Fibroblast of the aortic adventitia (primary cell): ENCODE measurements at regions not wholly inside any gene's neighbourhood (a gene's known extent, or its start where the extent isn't known, plus 50 kb on each side); places are given as distances from the start of the nearest gene placed in this dataset.

Experiments used
- DNase-seq: peaks from one replicate; pipeline ENCODE4 v3.0.0-alpha.2; 2010; ENCODE audit warnings: low read depth
- H3K4me3 ChIP-seq: 2 replicates; pipeline ENCODE4 v1.5.1; 2011; ENCODE audit warnings: low read depth, mild to moderate bottlenecking, control low read depth, low read length, moderate library complexity
- TF ChIP-seq, protein P1 (sequence below): IDR thresholded peaks from 2 replicates; pipeline ENCODE4 v1.5.1; 2011; ENCODE audit warnings: mild to moderate bottlenecking, low read length, control low read depth, inconsistent platforms; ENCODE audit not compliant: insufficient read depth

DNA sequence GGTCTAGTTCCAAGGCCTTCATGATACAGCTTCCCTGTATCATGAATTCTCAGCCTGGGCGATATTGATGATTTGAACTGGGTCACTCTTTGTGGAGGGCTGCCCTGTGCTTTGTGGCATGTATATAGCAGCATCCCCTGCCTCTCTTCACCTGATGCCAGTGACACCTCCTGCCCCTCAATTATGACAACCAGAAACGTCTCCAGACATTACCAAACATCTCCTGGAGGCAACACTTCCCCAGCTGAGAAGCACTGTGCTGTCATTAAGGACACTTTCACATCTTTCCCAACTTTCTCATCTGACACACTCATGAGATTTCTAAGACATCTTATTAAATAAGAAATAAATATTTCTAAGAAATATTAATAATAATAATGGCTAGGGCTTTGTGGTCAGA is 315.3 kb downstream of the BCL11B start:
- TF ChIP-seq, protein P1, sequence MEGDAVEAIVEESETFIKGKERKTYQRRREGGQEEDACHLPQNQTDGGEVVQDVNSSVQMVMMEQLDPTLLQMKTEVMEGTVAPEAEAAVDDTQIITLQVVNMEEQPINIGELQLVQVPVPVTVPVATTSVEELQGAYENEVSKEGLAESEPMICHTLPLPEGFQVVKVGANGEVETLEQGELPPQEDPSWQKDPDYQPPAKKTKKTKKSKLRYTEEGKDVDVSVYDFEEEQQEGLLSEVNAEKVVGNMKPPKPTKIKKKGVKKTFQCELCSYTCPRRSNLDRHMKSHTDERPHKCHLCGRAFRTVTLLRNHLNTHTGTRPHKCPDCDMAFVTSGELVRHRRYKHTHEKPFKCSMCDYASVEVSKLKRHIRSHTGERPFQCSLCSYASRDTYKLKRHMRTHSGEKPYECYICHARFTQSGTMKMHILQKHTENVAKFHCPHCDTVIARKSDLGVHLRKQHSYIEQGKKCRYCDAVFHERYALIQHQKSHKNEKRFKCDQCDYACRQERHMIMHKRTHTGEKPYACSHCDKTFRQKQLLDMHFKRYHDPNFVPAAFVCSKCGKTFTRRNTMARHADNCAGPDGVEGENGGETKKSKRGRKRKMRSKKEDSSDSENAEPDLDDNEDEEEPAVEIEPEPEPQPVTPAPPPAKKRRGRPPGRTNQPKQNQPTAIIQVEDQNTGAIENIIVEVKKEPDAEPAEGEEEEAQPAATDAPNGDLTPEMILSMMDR = no peak

DNA sequence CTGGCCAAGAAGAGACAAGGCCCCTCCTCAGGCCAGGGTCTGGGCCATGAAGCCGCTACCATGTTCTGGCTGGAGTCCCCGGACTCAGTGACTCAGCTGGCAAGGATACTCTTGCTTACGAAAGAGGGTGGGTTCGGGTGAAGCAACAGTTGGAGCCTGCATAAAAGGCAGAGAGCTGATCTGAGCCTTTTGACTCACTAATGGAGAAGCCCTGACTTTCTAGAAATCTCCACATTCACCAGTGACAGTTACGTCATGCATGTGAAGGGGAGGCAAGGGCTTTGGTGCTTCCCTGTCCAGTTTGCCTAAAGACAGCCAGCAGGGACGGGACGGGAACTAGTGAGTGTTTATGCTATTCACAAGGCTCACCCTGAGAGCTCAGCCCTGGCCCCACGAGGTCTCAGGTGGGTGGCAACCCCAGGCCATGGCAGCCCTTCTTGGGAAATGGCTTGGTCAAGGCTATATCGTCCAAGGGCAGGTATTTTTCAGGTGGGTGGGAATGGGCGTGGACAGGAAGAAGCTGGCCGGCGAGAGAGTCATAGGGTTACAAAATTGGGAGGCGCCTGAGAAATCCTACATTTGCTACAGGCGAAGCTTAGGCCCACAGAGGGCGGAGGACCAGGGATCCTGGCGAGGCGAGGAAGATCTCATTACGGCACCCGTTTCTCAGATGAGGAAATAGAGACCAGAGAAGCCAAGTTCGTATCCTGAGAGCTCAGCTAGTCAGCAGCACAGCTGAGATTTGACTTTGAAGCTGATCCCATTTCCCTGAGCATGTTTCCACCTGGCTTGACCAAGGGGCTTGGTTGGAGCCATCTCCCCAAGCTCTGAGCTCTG is 314.6 kb downstream of the BCL11B start:
- peak; percentile 26 for DNase-seq
- H3K4me3 ChIP-seq = no peak overlapping the region
- TF ChIP-seq, protein P1 = no peak

More for the DNA sequence above, 315.3 kb downstream of the BCL11B start:
- no peak overlapping the region for H3K4me3 ChIP-seq
- DNase-seq = no peak

DNA sequence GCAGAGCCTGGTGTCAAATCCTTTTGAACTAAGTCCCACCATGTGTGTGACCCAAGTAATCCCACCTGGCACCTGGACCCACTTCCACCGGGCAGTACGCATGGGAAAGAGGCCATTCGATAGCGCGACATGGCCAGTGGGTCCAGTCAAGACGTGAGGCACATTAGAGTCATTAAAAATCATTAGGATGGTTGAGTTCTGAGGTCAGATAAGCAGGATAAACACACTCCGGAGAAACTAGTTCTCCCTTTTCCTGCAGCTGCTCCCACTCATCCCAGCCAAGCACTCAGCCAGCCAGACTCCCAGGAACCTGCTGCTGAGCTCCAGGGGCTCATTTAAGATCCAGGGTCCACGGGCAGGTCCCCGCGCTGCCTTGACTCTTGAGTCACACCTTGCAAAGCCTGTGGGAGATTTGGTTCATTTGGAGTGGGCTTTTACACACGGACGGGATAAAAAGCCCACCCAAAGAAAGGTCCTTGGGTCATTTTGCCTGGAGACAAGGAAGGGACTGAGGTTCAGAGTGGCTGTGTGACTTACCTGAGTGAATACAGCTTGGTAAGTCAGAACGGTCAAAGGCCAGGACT is 313.9 kb downstream of the BCL11B start:
- DNase-seq = no peak
- TF ChIP-seq, protein P1 = no peak
- no peak overlapping the region for H3K4me3 ChIP-seq

DNA sequence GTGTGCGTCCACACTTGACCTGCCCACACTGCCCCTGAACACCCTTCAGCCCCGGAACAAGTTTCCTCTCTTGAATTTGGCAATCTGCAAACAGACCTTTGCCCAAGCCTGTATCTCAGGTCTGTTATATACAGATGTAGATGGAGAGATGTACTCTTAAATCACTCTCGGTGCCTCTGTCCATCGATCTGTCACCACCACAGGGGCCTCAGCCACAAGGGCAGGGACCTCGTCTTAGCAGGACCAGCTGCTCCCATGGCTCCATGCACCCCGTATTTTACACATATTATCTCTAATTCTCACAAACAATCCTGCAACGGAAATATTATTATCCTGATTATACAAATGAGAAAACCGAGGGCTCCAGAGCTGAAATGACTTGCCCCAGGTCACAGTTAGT is 313.4 kb downstream of the BCL11B start:
- TF ChIP-seq, protein P1 = no peak

DNA sequence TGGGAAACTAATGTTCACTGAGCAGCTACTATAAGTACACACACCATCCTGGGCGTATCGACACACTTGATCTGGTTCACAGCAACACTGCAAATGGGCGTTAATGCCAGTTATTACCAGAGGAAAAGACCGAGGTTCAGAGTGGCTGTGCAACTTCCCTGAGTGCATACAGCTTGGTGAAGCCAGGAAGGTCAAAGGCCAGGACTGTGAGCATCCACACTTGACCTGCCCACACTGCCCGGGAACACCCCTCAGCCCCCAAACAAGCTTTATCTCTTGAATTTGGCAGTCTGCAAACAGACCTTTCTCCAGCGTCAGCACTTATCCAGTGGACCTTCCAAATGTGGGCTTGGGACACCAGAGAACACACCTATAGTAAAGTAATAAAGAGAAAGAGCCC is 312.6 kb downstream of the BCL11B start:
- TF ChIP-seq, protein P1 = no peak
- no peak for DNase-seq
- no peak overlapping the region for H3K4me3 ChIP-seq

More for the DNA sequence above, 313.4 kb downstream of the BCL11B start:
- H3K4me3 ChIP-seq = no peak overlapping the region
- no peak for DNase-seq

DNA sequence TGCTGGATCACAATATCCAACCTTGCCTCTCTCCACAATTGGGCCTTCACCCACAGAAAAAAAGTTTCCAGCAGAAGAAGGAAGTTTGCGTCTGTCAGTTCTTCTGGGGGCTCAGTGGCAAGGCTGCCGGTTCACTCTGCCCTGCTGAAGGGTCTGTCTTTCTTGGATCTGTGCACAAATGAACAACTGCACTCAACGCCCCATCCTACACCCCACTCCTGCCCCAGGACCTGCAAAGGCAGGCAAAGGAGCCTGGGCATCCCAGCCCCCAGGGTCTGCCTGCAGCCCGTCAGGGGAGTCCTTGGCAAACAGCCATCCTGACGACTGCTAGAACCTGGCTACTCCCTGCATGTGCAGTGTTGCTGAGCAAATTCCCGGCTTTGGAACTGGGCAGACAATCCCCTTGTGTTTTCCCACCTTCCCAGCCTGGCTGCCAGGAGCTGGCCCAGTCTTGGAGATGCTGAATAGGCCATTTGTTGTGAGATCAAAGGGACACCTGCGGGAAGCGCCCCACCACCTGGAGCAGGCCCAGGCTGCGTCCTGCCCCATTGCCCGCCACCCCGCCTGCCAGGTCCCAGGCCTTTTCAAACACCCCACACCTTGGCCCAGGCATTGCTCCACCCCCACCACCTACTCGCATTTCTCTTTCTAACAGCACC is 311.9 kb downstream of the BCL11B start:
- H3K4me3 ChIP-seq = no peak overlapping the region
- no peak for DNase-seq
- TF ChIP-seq, protein P1 = no peak
